Right lobe of liver (tissue), 6 donors: ENCODE measurements at regions not wholly inside any gene's neighbourhood (a gene's known extent, or its start where the extent isn't known, plus 50 kb on each side); places are given as distances from the start of the nearest gene placed in this dataset.

Experiments used
- ATAC-seq, 4 donors: fragments of 200-7000 bp; cut with Tn5 transposase; one replicate each; pipeline ENCODE4 v1.9.1; 2020; ENCODE audit warnings: mild to moderate bottlenecking in 4 of 4, moderate library complexity in 4 of 4
- DNase-seq, 3 donors: peaks; one replicate each; pipeline ENCODE4 v3.0.0-alpha.2; 2020
- H3K27ac ChIP-seq, 3 donors: fragments of 200-600 bp; one replicate each; pipeline ENCODE4 v1.8.0; 2022
- H3K27me3 ChIP-seq, 2 donors: fragments of 200-600 bp; one replicate each; pipeline ENCODE4 v1.8.0; 2022
- H3K36me3 ChIP-seq, 4 donors: fragments of 200-600 bp; sonication (generic) in 1 of 4; one replicate each; pipeline versions ENCODE4 v1.5.1 to v1.8.0; 2017 to 2022; ENCODE audit warnings: control low read depth in 1 of 4
- H3K4me1 ChIP-seq, 4 donors: fragments of 200-600 bp; sonication (generic) in 1 of 4; one replicate each; pipeline versions ENCODE4 v1.5.1 to v1.8.0; 2017 to 2022; ENCODE audit warnings: control low read depth in 1 of 4
- H3K4me3 ChIP-seq, 3 donors: fragments of 200-600 bp; one replicate each; pipeline ENCODE4 v1.8.0; 2022
- H3K9me3 ChIP-seq, 4 donors: fragments of 200-600 bp; sonication (generic) in 1 of 4; one replicate each; pipeline versions ENCODE4 v1.5.1 to v1.8.0; 2017 to 2022; ENCODE audit warnings: control low read depth in 1 of 4
- CTCF ChIP-seq, 4 donors: fragments of 200-600 bp in 3 of 4; fragments of 450-650 bp in 1 of 4; IDR thresholded peaks; one replicate each; pipeline versions ENCODE4 v1.5.1 to v1.8.0; 2016 to 2022; ENCODE audit warnings: antibody characterized with exemption in 4 of 4, mild to moderate bottlenecking in 2 of 4
- POLR2A ChIP-seq: fragments of 450-650 bp; IDR thresholded peaks from one replicate; pipeline ENCODE4 v1.6.1; 2017; ENCODE audit warnings: antibody characterized with exemption, mild to moderate bottlenecking
- WGBS: methylation state at CpG from one replicate; pipeline ENCODE4 v1.1.6; 2018; ENCODE audit warnings: low coverage, low lambda C conversion rate; ENCODE audit not compliant: insufficient coverage; ENCODE audit errors: missing lambda C conversion rate; 5-methylcytosine and 5-hydroxymethylcytosine counted together
- intact Hi-C, 2 donors: fragments of 100-400 bp; cut with DNase I; formaldehyde crosslinking; loops; one replicate each; pipeline versions ENCODE4 v1.11.2 to v1.14.1; 2022
- donor health status: DM: no; HTN: yes; CAD: no.
- donor health status: DM: no; HTN: no; CAD: no.
- donor health status: DM: no; HTN: no; CAD: no.
- donor health status: DM: no; HTN: yes; CAD: no.
- donor health status: DM: no; HTN: yes; CAD: no.

GRCh38 chr9:6160579-6160978, 55.0 kb upstream of the IL33 start:
- intact Hi-C loops: no loop called here

GRCh38 chr9:6153425-6153824, 62.2 kb upstream of the IL33 start:
- Histone ChIP-seq H3K9me3 (no peaks in the 10 kb centered on the region), H3K27me3 (no peaks in the 10 kb centered on the region), H3K36me3 (no peaks in the 10 kb centered on the region), H3K4me1 (peaks cover 0 to 3% (median 0%) of the 10 kb centered on the region in 4 donors), H3K4me3 (no peak overlapping the region), H3K27ac (no peak overlapping the region)
- 18% methylated on average over 2 of the region's 2 CpGs for WGBS
- no peak for DNase-seq
- intact Hi-C loops: no loop called here
- TF ChIP-seq CTCF (IDR thresholded peaks at IDR 0.05) (no peak), POLR2A (no peak)
- ATAC-seq: peak in 1 of 4 donors; percentile 64

More at GRCh38 chr9:6160579-6160978, 55.0 kb upstream of the IL33 start:
- ATAC-seq (no peak), DNase-seq (no peak)
- Histone ChIP-seq H3K27me3 (no peaks in the 10 kb centered on the region), H3K4me1 (no peaks in the 10 kb centered on the region), H3K27ac (no peak overlapping the region), H3K9me3 (peaks cover 0 to 5% (median 2%) of the 10 kb centered on the region in 4 donors), H3K4me3 (no peak overlapping the region), H3K36me3 (no peaks in the 10 kb centered on the region)
- no peak for TF ChIP-seq POLR2A
- no peak for TF ChIP-seq CTCF (IDR thresholded peaks at IDR 0.05)

- Histone ChIP-seq H3K27ac (no peak overlapping the region), H3K9me3 (no peaks in the 10 kb centered on the region), H3K27me3 (no peaks in the 10 kb centered on the region), H3K4me3 (no peak overlapping the region), H3K36me3 (no peaks in the 10 kb centered on the region), H3K4me1 (peaks cover 0 to 3% (median 0%) of the 10 kb centered on the region in 4 donors)
- DNase-seq (no peak), ATAC-seq (no peak)
- WGBS: 80% methylated on average over 4 of the region's 4 CpGs
- TF ChIP-seq CTCF (IDR thresholded peaks at IDR 0.05) (no peak), POLR2A (no peak)
- intact Hi-C loops: no loop called here
These were observed 62.8 kb upstream of the IL33 start for GRCh38 chr9:6152788-6153187.

DNA sequence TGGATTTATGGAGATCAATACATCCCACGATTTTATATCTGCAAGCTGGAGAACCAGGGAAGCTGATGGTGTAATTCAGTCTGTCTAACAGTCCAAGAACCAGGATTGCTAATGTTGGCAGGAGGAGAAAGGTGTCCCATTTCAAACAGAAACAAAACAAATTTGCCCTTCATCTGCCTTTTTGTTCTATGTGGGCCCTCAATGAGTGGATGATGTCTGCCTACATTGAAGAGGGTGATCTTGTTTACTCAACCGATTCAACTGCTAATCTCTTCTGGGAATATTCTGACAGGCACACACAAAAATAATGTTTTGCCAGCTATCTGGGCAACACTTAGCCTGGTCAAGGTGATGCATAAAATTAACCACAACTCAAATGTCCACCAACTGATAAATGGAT, 65.1 kb upstream of the IL33 start:
- ATAC-seq: peak; percentile 43 to 82 (median 76)

More for the DNA sequence above, 65.1 kb upstream of the IL33 start:
- Histone ChIP-seq H3K4me1 (peaks cover 0 to 3% (median 0%) of the 10 kb centered on the region in 4 donors), H3K27me3 (no peaks in the 10 kb centered on the region), H3K9me3 (no peaks in the 10 kb centered on the region), H3K27ac (peak overlapping the region in 1 of 3 donors; percentile 40), H3K4me3 (no peak overlapping the region), H3K36me3 (no peaks in the 10 kb centered on the region)
- intact Hi-C loops: no loop called here
- no peak for DNase-seq
- TF ChIP-seq POLR2A: no peak
- no peak for TF ChIP-seq CTCF (IDR thresholded peaks at IDR 0.05)
- WGBS: 24% methylated on average over 2 of the region's 2 CpGs
